ENCODE measurements at regions not wholly inside any gene's neighbourhood (a gene's known extent, or its start where the extent isn't known, plus 50 kb on each side); places are given as distances from the start of the nearest gene placed in this dataset.

DNA sequence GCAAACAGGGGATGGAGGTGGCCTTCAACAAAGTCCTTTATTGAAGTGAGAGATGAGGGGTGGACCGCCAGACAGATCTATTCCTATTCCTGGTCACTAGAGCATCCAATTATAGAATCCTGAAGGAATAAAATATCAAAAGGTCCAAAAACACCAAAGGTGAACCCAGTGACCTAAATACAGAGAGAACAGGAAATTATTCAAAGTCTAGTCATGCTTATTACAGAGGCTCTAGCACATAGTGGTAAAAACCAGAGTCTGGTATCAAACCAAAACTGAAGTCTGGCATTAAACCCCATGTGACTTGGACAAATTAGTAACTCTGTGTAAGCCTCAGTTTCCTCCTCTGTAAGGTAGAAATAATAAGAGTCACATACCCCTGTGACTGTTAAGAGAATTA lies 100.5 kb upstream of the SNX2 start:
- H3K36me3 ChIP-seq (ENCODE audit: control insufficient read depth in 2 of 2, insufficient read depth in 1 of 2, low read length in 2 of 2), result no peaks in the 10 kb centered on the region
- no peaks in the 10 kb centered on the region for H3K4me1 ChIP-seq (ENCODE audit: control insufficient read depth, insufficient read depth, low read length)
- no peak overlapping the region for H3K4me3 ChIP-seq (ENCODE audit: low read depth, low read length)
- H3K9me3 ChIP-seq (ENCODE audit: control insufficient read depth, insufficient read depth, low read depth, low read length), result no peaks in the 10 kb centered on the region
- ChIA-PET CTCF (no interaction called here), POLR2A (no interaction called here)
- H3K27ac ChIP-seq (ENCODE audit: extremely low read depth, low read depth, low read length), result no peak overlapping the region
- no peak for TF ChIP-seq YY2 (tag by site-specific recombination; IDR thresholded peaks at IDR 0.05)

DNA sequence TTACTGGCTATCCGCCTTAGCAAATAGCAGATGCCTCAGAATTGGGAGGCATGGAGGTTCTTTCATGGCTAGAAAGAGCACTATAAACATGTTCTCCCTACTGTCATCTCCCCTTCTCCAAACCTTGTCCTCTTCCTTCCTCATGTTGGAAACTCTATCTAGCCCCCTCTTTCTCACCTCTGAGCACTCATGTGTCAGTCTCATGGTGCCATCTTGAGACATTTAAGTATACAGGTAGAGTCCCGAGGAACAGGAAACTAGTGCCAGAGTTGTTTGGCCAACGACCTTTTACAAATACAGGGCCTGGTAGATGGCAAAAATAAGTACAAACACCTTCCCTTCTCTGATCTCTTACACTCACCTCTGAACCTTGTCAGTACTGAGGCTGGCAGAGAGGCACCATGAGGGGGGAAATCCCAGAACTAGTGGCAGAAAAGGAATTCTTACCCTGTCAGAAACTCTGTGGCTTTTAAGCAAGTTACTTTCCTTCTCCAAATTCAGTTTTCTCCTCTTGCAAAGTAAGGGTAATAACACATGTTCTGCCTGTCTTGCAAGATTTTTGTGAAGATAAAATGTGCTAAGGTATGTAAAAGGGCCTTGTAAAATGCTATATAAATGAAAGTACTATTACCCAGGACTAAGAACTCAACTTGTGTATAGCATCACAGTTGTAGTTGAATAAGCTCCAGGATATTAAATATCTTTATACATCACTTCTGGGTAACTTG lies 94.1 kb upstream of the SNX2 start:
- Histone ChIP-seq H3K4me1 (ENCODE audit: control insufficient read depth, insufficient read depth, low read length) (no peaks in the 10 kb centered on the region), H3K36me3 (ENCODE audit: control insufficient read depth in 2 of 2, insufficient read depth in 1 of 2, low read length in 2 of 2) (no peaks in the 10 kb centered on the region), H3K4me3 (ENCODE audit: low read depth, low read length) (no peak overlapping the region), H3K27ac (ENCODE audit: extremely low read depth, low read depth, low read length) (no peak overlapping the region), H3K9me3 (ENCODE audit: control insufficient read depth, insufficient read depth, low read depth, low read length) (no peaks in the 10 kb centered on the region)
- TF ChIP-seq, protein P1, sequence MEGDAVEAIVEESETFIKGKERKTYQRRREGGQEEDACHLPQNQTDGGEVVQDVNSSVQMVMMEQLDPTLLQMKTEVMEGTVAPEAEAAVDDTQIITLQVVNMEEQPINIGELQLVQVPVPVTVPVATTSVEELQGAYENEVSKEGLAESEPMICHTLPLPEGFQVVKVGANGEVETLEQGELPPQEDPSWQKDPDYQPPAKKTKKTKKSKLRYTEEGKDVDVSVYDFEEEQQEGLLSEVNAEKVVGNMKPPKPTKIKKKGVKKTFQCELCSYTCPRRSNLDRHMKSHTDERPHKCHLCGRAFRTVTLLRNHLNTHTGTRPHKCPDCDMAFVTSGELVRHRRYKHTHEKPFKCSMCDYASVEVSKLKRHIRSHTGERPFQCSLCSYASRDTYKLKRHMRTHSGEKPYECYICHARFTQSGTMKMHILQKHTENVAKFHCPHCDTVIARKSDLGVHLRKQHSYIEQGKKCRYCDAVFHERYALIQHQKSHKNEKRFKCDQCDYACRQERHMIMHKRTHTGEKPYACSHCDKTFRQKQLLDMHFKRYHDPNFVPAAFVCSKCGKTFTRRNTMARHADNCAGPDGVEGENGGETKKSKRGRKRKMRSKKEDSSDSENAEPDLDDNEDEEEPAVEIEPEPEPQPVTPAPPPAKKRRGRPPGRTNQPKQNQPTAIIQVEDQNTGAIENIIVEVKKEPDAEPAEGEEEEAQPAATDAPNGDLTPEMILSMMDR (tag by site-specific recombination; IDR thresholded peaks at IDR 0.05), result peak; percentile 67; the same call in 1 of the 2 replicates
- no peak for TF ChIP-seq ZSCAN30 (tag by site-specific recombination; IDR thresholded peaks at IDR 0.05)
- ChIA-PET POLR2A (interaction anchor here (0.7 kb wide), 1 partner anchor 12 kb away, joined by 5 read pairs; no protein-coding TSS in a partner anchor), CTCF (interaction anchor here (0.5 kb wide), 2 partner anchors 15 to 179 kb away, joined by 4 read pairs; no protein-coding TSS in a partner anchor)

DNA sequence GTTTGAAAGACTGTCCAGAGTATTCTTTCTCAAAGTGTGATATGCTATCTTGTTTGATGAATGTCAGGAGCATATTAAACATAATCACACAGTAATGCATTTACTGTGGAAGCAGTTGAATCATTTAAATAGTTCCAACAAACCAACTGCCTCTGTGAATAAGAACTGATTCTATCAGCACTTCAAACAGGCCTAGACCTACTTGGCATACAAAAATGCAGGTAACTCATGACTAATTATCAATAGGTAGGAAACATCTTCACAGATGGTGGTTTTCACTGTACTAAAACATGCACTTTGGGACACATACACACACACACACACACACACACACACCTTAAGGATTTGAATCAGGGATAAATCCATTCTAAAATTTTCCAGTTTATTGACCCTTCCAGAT lies 91.2 kb upstream of the SNX2 start:
- Histone ChIP-seq H3K36me3 (ENCODE audit: control insufficient read depth in 2 of 2, insufficient read depth in 1 of 2, low read length in 2 of 2) (no peaks in the 10 kb centered on the region), H3K27ac (ENCODE audit: extremely low read depth, low read depth, low read length) (no peak overlapping the region), H3K4me1 (ENCODE audit: control insufficient read depth, insufficient read depth, low read length) (no peaks in the 10 kb centered on the region), H3K4me3 (ENCODE audit: low read depth, low read length) (no peak overlapping the region), H3K9me3 (ENCODE audit: control insufficient read depth, insufficient read depth, low read depth, low read length) (no peaks in the 10 kb centered on the region)
- ChIA-PET CTCF (no interaction called here), POLR2A (no interaction called here)
- no peak for TF ChIP-seq ZNF391 (tag by site-specific recombination; IDR thresholded peaks at IDR 0.05; ENCODE audit: borderline replicate concordance, low read depth)
- TF ChIP-seq, protein P2, sequence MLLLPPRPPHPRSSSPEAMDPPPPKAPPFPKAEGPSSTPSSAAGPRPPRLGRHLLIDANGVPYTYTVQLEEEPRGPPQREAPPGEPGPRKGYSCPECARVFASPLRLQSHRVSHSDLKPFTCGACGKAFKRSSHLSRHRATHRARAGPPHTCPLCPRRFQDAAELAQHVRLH (tag by site-specific recombination; IDR thresholded peaks at IDR 0.05), result no peak
- no peak for TF ChIP-seq ZFP69B (tag by site-specific recombination; IDR thresholded peaks at IDR 0.05)
- TF ChIP-seq, protein P3, sequence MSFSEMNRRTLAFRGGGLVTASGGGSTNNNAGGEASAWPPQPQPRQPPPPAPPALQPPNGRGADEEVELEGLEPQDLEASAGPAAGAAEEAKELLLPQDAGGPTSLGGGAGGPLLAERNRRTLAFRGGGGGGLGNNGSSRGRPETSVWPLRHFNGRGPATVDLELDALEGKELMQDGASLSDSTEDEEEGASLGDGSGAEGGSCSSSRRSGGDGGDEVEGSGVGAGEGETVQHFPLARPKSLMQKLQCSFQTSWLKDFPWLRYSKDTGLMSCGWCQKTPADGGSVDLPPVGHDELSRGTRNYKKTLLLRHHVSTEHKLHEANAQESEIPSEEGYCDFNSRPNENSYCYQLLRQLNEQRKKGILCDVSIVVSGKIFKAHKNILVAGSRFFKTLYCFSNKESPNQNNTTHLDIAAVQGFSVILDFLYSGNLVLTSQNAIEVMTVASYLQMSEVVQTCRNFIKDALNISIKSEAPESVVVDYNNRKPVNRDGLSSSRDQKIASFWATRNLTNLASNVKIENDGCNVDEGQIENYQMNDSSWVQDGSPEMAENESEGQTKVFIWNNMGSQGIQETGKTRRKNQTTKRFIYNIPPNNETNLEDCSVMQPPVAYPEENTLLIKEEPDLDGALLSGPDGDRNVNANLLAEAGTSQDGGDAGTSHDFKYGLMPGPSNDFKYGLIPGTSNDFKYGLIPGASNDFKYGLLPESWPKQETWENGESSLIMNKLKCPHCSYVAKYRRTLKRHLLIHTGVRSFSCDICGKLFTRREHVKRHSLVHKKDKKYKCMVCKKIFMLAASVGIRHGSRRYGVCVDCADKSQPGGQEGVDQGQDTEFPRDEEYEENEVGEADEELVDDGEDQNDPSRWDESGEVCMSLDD (tag by site-specific recombination; IDR thresholded peaks at IDR 0.05), result no peak

DNA sequence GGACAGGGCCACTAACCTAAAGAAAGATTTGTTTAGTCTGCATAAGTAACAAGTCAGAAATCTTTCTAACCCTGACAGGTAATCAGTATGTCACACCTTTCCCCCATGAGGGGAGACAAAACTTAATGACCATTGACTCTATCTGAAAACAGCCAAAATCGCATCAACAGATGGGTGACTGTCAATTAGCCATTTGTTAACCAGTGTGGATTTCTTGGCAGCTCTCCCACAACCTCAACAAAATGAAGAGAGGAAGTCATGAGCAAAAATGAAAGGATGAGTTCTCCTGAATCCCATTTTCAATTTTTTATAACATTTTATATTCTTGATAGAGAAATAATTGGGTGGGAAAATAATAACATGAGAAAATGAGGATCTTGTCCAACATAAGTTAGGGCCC lies 84.6 kb upstream of the SNX2 start:
- ChIA-PET POLR2A (no interaction called here), CTCF (interaction anchor here (0.6 kb wide), 1 partner anchor 494 kb away, joined by 3 read pairs; no protein-coding TSS in a partner anchor)
- no peaks in the 10 kb centered on the region for H3K4me1 ChIP-seq (ENCODE audit: control insufficient read depth, insufficient read depth, low read length)
- H3K9me3 ChIP-seq (ENCODE audit: control insufficient read depth, insufficient read depth, low read depth, low read length), result no peaks in the 10 kb centered on the region
- H3K27ac ChIP-seq (ENCODE audit: extremely low read depth, low read depth, low read length), result no peak overlapping the region
- no peak overlapping the region for H3K4me3 ChIP-seq (ENCODE audit: low read depth, low read length)
- TF ChIP-seq ZNF777 (tag by site-specific recombination; IDR thresholded peaks at IDR 0.05; ENCODE audit: borderline replicate concordance) (no peak), ZNF248 (tag by site-specific recombination; IDR thresholded peaks at IDR 0.05) (no peak), ZNF302 (tag by site-specific recombination; IDR thresholded peaks at IDR 0.05; ENCODE audit: low read depth) (no peak), SCRT2 (tag by site-specific recombination; IDR thresholded peaks at IDR 0.05) (peak; percentile 26; the same call in 1 of the 2 replicates), ZBTB8A (tag by site-specific recombination; IDR thresholded peaks at IDR 0.05) (no peak), SP7 (tag by site-specific recombination; IDR thresholded peaks at IDR 0.05) (no peak), ZNF394 (tag by site-specific recombination; IDR thresholded peaks at IDR 0.05; ENCODE audit: borderline replicate concordance) (no peak)
- no peaks in the 10 kb centered on the region for H3K36me3 ChIP-seq (ENCODE audit: control insufficient read depth in 2 of 2, insufficient read depth in 1 of 2, low read length in 2 of 2)

Data from HEK293 (cell line).